ENCODE measurements at regions not wholly inside any gene's neighbourhood (a gene's known extent, or its start where the extent isn't known, plus 50 kb on each side); places are given as distances from the start of the nearest gene placed in this dataset.
"Not testable (repeated sequence)": the region's sequence is repeated elsewhere in the genome, so short reads cannot be mapped to it uniquely, and the experiment has no call there.

DNA sequence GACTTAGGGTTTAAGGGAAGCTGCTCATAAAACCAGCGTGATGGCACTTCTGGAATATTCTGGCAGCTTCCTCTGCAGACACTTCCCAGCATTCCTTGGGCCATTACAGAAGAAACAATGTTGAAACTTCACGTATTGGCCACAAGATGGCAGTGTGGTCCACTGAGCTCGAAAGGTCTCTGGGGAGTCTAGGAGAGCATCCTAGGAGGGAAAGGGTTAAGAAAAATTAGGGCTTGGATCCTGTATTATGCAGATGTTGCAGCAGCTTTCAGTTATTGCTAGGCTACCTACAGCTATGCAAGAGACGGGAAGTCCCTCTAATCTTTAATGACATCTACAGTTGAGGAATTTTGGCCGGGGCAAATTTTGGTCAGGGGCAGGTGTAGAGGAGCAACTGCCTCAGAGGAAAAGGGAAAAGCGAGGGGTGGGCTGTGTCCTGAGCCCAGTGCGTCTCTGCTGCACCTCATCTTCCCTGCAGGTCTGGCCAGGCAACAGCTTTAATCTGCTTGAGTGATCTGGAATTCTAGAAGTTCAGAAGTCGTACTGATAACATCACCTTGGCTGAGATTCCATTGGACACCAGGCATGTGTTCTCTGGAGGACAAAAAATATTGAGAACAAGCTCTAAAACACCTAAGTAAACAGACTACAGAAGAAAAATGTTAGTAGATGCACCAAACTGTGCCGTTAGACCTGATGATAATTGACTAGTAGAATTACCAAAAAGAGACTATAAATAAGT lies 220.8 kb upstream of the PRSS58 start:
- DNase-seq (ENCODE audit: low spot score): peak; percentile 31
- Mint-ChIP-seq H3K27me3 (ENCODE audit: unreplicated experiment) (no peaks in the 10 kb centered on the region), H3K4me3 (ENCODE audit: unreplicated experiment) (no peak overlapping the region), H3K4me1 (ENCODE audit: unreplicated experiment) (peaks cover 22% of the 10 kb centered on the region), H3K9me3 (ENCODE audit: unreplicated experiment) (no peaks in the 10 kb centered on the region), H3K36me3 (ENCODE audit: low read depth, unreplicated experiment) (no peaks in the 10 kb centered on the region), H3K27ac (ENCODE audit: unreplicated experiment) (no peak overlapping the region)
- TF ChIP-seq, protein P1, sequence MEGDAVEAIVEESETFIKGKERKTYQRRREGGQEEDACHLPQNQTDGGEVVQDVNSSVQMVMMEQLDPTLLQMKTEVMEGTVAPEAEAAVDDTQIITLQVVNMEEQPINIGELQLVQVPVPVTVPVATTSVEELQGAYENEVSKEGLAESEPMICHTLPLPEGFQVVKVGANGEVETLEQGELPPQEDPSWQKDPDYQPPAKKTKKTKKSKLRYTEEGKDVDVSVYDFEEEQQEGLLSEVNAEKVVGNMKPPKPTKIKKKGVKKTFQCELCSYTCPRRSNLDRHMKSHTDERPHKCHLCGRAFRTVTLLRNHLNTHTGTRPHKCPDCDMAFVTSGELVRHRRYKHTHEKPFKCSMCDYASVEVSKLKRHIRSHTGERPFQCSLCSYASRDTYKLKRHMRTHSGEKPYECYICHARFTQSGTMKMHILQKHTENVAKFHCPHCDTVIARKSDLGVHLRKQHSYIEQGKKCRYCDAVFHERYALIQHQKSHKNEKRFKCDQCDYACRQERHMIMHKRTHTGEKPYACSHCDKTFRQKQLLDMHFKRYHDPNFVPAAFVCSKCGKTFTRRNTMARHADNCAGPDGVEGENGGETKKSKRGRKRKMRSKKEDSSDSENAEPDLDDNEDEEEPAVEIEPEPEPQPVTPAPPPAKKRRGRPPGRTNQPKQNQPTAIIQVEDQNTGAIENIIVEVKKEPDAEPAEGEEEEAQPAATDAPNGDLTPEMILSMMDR (IDR thresholded peaks at IDR 0.05; ENCODE audit: unreplicated experiment): peak; percentile 77

- H3K9me3 Mint-ChIP-seq (ENCODE audit: unreplicated experiment); H3K27me3 Mint-ChIP-seq (ENCODE audit: unreplicated experiment); H3K27ac Mint-ChIP-seq (ENCODE audit: unreplicated experiment); DNase-seq (ENCODE audit: low spot score); H3K36me3 Mint-ChIP-seq (ENCODE audit: low read depth, unreplicated experiment); H3K4me3 Mint-ChIP-seq (ENCODE audit: unreplicated experiment): not testable (repeated sequence)
- H3K4me1 Mint-ChIP-seq (ENCODE audit: unreplicated experiment): peaks cover 19% of the 10 kb centered on the region
Observed at GRCh38 chr7:142477801-142478200, 219.9 kb upstream of the PRSS58 start.

GRCh38 chr7:142477079-142477651 lies 219.3 kb upstream of the PRSS58 start:
- DNase-seq (ENCODE audit: low spot score): no peak
- TF ChIP-seq, protein P1 (IDR thresholded peaks at IDR 0.05; ENCODE audit: unreplicated experiment): no peak
- no peak overlapping the region for H3K4me3 Mint-ChIP-seq (ENCODE audit: unreplicated experiment)
- no peak overlapping the region for H3K27ac Mint-ChIP-seq (ENCODE audit: unreplicated experiment)
- H3K36me3 Mint-ChIP-seq (ENCODE audit: low read depth, unreplicated experiment): no peaks in the 10 kb centered on the region
- no peaks in the 10 kb centered on the region for H3K9me3 Mint-ChIP-seq (ENCODE audit: unreplicated experiment)
- no peaks in the 10 kb centered on the region for H3K27me3 Mint-ChIP-seq (ENCODE audit: unreplicated experiment)
- peaks cover 15% of the 10 kb centered on the region for H3K4me1 Mint-ChIP-seq (ENCODE audit: unreplicated experiment)

- TF ChIP-seq, protein P1 (IDR thresholded peaks at IDR 0.05; ENCODE audit: unreplicated experiment): no peak
- Mint-ChIP-seq H3K4me1 (ENCODE audit: unreplicated experiment) (peaks cover 12% of the 10 kb centered on the region), H3K27ac (ENCODE audit: unreplicated experiment) (no peak overlapping the region), H3K4me3 (ENCODE audit: unreplicated experiment) (no peak overlapping the region), H3K27me3 (ENCODE audit: unreplicated experiment) (no peaks in the 10 kb centered on the region), H3K36me3 (ENCODE audit: low read depth, unreplicated experiment) (no peaks in the 10 kb centered on the region), H3K9me3 (ENCODE audit: unreplicated experiment) (no peaks in the 10 kb centered on the region)
- no peak for DNase-seq (ENCODE audit: low spot score)
Observed at GRCh38 chr7:142476077-142476476, 218.2 kb upstream of the PRSS58 start.

DNA sequence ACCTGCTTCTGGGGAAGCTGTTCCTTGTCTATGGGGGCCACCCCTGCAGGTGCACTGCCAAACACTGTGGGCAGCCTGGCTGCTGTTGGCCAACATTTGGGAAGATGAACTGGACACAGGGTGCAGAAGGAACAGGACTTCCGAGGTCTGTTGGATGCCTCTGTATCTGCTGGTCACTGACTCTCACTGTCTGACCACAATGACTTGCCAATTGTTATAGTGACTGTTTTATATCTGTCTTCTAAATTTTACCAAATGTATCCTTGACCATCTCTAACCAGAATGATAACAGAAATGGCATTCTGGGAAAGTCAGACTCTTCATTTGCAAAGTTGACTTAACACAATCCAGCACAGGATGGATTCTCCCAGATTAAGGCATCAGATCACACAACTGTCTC lies 214.0 kb upstream of the PRSS58 start:
- no peaks in the 10 kb centered on the region for H3K36me3 Mint-ChIP-seq (ENCODE audit: low read depth, unreplicated experiment)
- H3K27me3 Mint-ChIP-seq (ENCODE audit: unreplicated experiment): no peaks in the 10 kb centered on the region
- H3K4me1 Mint-ChIP-seq (ENCODE audit: unreplicated experiment): peaks cover 13% of the 10 kb centered on the region
- TF ChIP-seq, protein P1 (IDR thresholded peaks at IDR 0.05; ENCODE audit: unreplicated experiment): no peak
- no peak overlapping the region for H3K4me3 Mint-ChIP-seq (ENCODE audit: unreplicated experiment)
- H3K27ac Mint-ChIP-seq (ENCODE audit: unreplicated experiment): no peak overlapping the region
- H3K9me3 Mint-ChIP-seq (ENCODE audit: unreplicated experiment): no peaks in the 10 kb centered on the region
- DNase-seq (ENCODE audit: low spot score): no peak

Measured in endothelial cell (in vitro differentiated cells).